CD8-positive, alpha-beta memory T cell (primary cell): ENCODE measurements at regions not wholly inside any gene's neighbourhood (a gene's known extent, or its start where the extent isn't known, plus 50 kb on each side); places are given as distances from the start of the nearest gene placed in this dataset.

Experiments
- CTCF ChIA-PET: fragments of 350-600 bp; sonication (Branson Sonifier 250); formaldehyde crosslinking; loops from one replicate; lab custom pipeline; 2021; ENCODE audit warnings: antibody characterized with exemption; lab: Charles Lee
- POLR2A ChIA-PET: fragments of 350-600 bp; sonication (Branson Sonifier 250); formaldehyde crosslinking; loops from one replicate; lab custom pipeline; 2021; ENCODE audit warnings: antibody characterized with exemption; lab: Charles Lee
- DNase-seq, 5 donors: peaks; one replicate each; pipeline versions ENCODE4 v3.0.0 to v3.0.0-alpha.2; 2020 to 2022; ENCODE audit warnings: mixed read lengths in 1 of 5
- H3K27ac ChIP-seq: one replicate; pipeline ENCODE4 v1.7.0; 2013; ENCODE audit warnings: low read depth, mild to moderate bottlenecking, low read length, moderate library complexity
- H3K27me3 ChIP-seq: 2 replicates; pipeline ENCODE4 v1.7.0; 2013; ENCODE audit warnings: low read length, mild to moderate bottlenecking; ENCODE audit not compliant: insufficient read depth, poor library complexity, severe bottlenecking
- H3K36me3 ChIP-seq: 2 replicates; pipeline ENCODE4 v1.7.0; 2013; ENCODE audit warnings: mild to moderate bottlenecking, low read length, moderate library complexity; ENCODE audit not compliant: insufficient read depth
- H3K4me1 ChIP-seq: 2 replicates; pipeline ENCODE4 v1.7.0; 2013; ENCODE audit warnings: mild to moderate bottlenecking, low read length, moderate library complexity; ENCODE audit not compliant: insufficient read depth
- H3K4me3 ChIP-seq: 2 replicates; pipeline ENCODE4 v1.7.0; 2013; ENCODE audit warnings: mild to moderate bottlenecking, low read length
- H3K9me3 ChIP-seq: 2 replicates; pipeline ENCODE4 v1.7.0; 2013; ENCODE audit warnings: mild to moderate bottlenecking, low read length
- H3K27ac Mint-ChIP-seq, 8 donors: one replicate each; pipeline ENCODE4 v1.8.0; 2020 to 2021; ENCODE audit warnings: mixed read lengths in 8 of 8, mild to moderate bottlenecking in 6 of 8, inconsistent platforms in 3 of 8, moderate library complexity in 3 of 8
- H3K27me3 Mint-ChIP-seq, 2 donors: one replicate each; pipeline ENCODE4 v1.8.0; 2020 to 2021; ENCODE audit warnings: mixed read lengths in 2 of 2, mild to moderate bottlenecking in 1 of 2, moderate library complexity in 1 of 2
- H3K36me3 Mint-ChIP-seq, 3 donors: one replicate each; pipeline ENCODE4 v1.8.0; 2020 to 2021; ENCODE audit warnings: mixed read lengths in 3 of 3, inconsistent platforms in 1 of 3, mild to moderate bottlenecking in 1 of 3
- H3K4me1 Mint-ChIP-seq, 3 donors: one replicate each; pipeline ENCODE4 v1.8.0; 2020 to 2021; ENCODE audit warnings: mixed read lengths in 3 of 3, inconsistent platforms in 1 of 3, mild to moderate bottlenecking in 1 of 3
- H3K4me3 Mint-ChIP-seq, 7 donors: one replicate each; pipeline ENCODE4 v1.8.0; 2020 to 2021; ENCODE audit warnings: mixed read lengths in 7 of 7, mild to moderate bottlenecking in 6 of 7, moderate library complexity in 4 of 7, inconsistent platforms in 2 of 7
- H3K9me3 Mint-ChIP-seq, 5 donors: one replicate each; pipeline ENCODE4 v1.8.0; 2020 to 2022; ENCODE audit warnings: mixed read lengths in 5 of 5, mild to moderate bottlenecking in 3 of 5, moderate library complexity in 2 of 5, inconsistent platforms in 1 of 5

- Histone ChIP-seq H3K9me3 (no peaks in the 10 kb centered on the region), H3K27me3 (no peaks in the 10 kb centered on the region), H3K4me3 (no peak overlapping the region), H3K4me1 (no peaks in the 10 kb centered on the region), H3K36me3 (no peaks in the 10 kb centered on the region), H3K27ac (no peak overlapping the region)
- Mint-ChIP-seq H3K9me3 (peaks cover 0 to 4% (median 0%) of the 10 kb centered on the region in 5 donors), H3K4me1 (no peaks in the 10 kb centered on the region), H3K36me3 (no peaks in the 10 kb centered on the region), H3K4me3 (no peak overlapping the region), H3K27ac (no peak overlapping the region), H3K27me3 (peaks cover 0 to 3% of the 10 kb centered on the region in 2 donors)
- no peak for DNase-seq
- POLR2A ChIA-PET = no interaction called here
- CTCF ChIA-PET = no interaction called here
Observed at GRCh38 chr3:159208050-159208449, 406.2 kb downstream of the MFSD1 start.

- ChIA-PET POLR2A (no interaction called here), CTCF (no interaction called here)
- H3K4me1 ChIP-seq = no peaks in the 10 kb centered on the region
- Mint-ChIP-seq H3K4me1 (no peaks in the 10 kb centered on the region), H3K27ac (no peak overlapping the region), H3K27me3 (no peaks in the 10 kb centered on the region), H3K36me3 (no peaks in the 10 kb centered on the region), H3K9me3 (no peaks in the 10 kb centered on the region), H3K4me3 (no peak overlapping the region)
- no peak for DNase-seq
- no peaks in the 10 kb centered on the region for H3K36me3 ChIP-seq
- no peak overlapping the region for H3K27ac ChIP-seq
- no peaks in the 10 kb centered on the region for H3K27me3 ChIP-seq
- H3K4me3 ChIP-seq = no peak overlapping the region
- no peaks in the 10 kb centered on the region for H3K9me3 ChIP-seq
Observed at GRCh38 chr3:159209459-159209858, 407.6 kb downstream of the MFSD1 start.

- H3K4me1 Mint-ChIP-seq = no peaks in the 10 kb centered on the region
- no peak for DNase-seq
- CTCF ChIA-PET = no interaction called here
Observed at GRCh38 chr3:159210336-159210735, 408.5 kb downstream of the MFSD1 start.

GRCh38 chr3:159216311-159216710 is 414.5 kb downstream of the MFSD1 start:
- ChIA-PET CTCF (no interaction called here), POLR2A (no interaction called here)
- Histone ChIP-seq H3K4me3 (no peak overlapping the region), H3K36me3 (no peaks in the 10 kb centered on the region), H3K27me3 (no peaks in the 10 kb centered on the region), H3K4me1 (no peaks in the 10 kb centered on the region), H3K27ac (no peak overlapping the region), H3K9me3 (no peaks in the 10 kb centered on the region)
- DNase-seq = no peak
- H3K4me1 Mint-ChIP-seq = no peaks in the 10 kb centered on the region
- peaks cover 0 to 7% (median 0%) of the 10 kb centered on the region in 5 donors for H3K9me3 Mint-ChIP-seq
- H3K27ac Mint-ChIP-seq = no peak overlapping the region
- H3K4me3 Mint-ChIP-seq = no peak overlapping the region
- peaks cover 3 to 6% of the 10 kb centered on the region in 2 donors for H3K27me3 Mint-ChIP-seq
- no peaks in the 10 kb centered on the region for H3K36me3 Mint-ChIP-seq

More at GRCh38 chr3:159210336-159210735, 408.5 kb downstream of the MFSD1 start:
- no peaks in the 10 kb centered on the region for H3K9me3 ChIP-seq
- no peaks in the 10 kb centered on the region for H3K36me3 ChIP-seq
- no peaks in the 10 kb centered on the region for H3K4me1 ChIP-seq
- Mint-ChIP-seq H3K9me3 (no peaks in the 10 kb centered on the region), H3K27me3 (no peaks in the 10 kb centered on the region), H3K36me3 (no peaks in the 10 kb centered on the region), H3K4me3 (no peak overlapping the region), H3K27ac (no peak overlapping the region)
- POLR2A ChIA-PET = no interaction called here
- H3K27me3 ChIP-seq = no peaks in the 10 kb centered on the region
- H3K4me3 ChIP-seq = no peak overlapping the region
- no peak overlapping the region for H3K27ac ChIP-seq

- H3K27me3 ChIP-seq = no peaks in the 10 kb centered on the region
- peak overlapping the region in 1 of 8 donors; percentile 67 for H3K27ac Mint-ChIP-seq
- H3K4me3 Mint-ChIP-seq = no peak overlapping the region
- ChIA-PET POLR2A (no interaction called here), CTCF (no interaction called here)
- no peaks in the 10 kb centered on the region for H3K36me3 ChIP-seq
- no peak overlapping the region for H3K27ac ChIP-seq
- H3K4me1 ChIP-seq = no peaks in the 10 kb centered on the region
- H3K4me3 ChIP-seq = no peak overlapping the region
- H3K27me3 Mint-ChIP-seq = peaks cover 3 to 6% of the 10 kb centered on the region in 2 donors
- H3K36me3 Mint-ChIP-seq = no peaks in the 10 kb centered on the region
- H3K9me3 Mint-ChIP-seq = peaks cover 0 to 7% (median 0%) of the 10 kb centered on the region in 5 donors
- H3K4me1 Mint-ChIP-seq = no peaks in the 10 kb centered on the region
- no peak for DNase-seq
- H3K9me3 ChIP-seq = no peaks in the 10 kb centered on the region
Observed at GRCh38 chr3:159219231-159219630, 417.4 kb downstream of the MFSD1 start.

- CTCF ChIA-PET = no interaction called here
Observed at GRCh38 chr3:159221335-159221734, 419.5 kb downstream of the MFSD1 start.

GRCh38 chr3:159229116-159229680 is 427.3 kb downstream of the MFSD1 start:
- peaks cover 0 to 1% of the 10 kb centered on the region in 2 donors for H3K27me3 Mint-ChIP-seq
- ChIA-PET CTCF (no interaction called here), POLR2A (no interaction called here)
- H3K4me3 ChIP-seq = no peak overlapping the region
- DNase-seq = no peak
- no peak overlapping the region for H3K27ac ChIP-seq
- H3K9me3 Mint-ChIP-seq = peaks cover 0 to 7% (median 0%) of the 10 kb centered on the region in 5 donors
- H3K27me3 ChIP-seq = no peaks in the 10 kb centered on the region
- H3K36me3 ChIP-seq = no peaks in the 10 kb centered on the region
- H3K36me3 Mint-ChIP-seq = no peaks in the 10 kb centered on the region
- H3K4me1 ChIP-seq = no peaks in the 10 kb centered on the region
- no peaks in the 10 kb centered on the region for H3K4me1 Mint-ChIP-seq
- no peaks in the 10 kb centered on the region for H3K9me3 ChIP-seq
- no peak overlapping the region for H3K27ac Mint-ChIP-seq
- no peak overlapping the region for H3K4me3 Mint-ChIP-seq

More at GRCh38 chr3:159221335-159221734, 419.5 kb downstream of the MFSD1 start:
- DNase-seq = no peak
- no peaks in the 10 kb centered on the region for H3K36me3 ChIP-seq
- no peaks in the 10 kb centered on the region for H3K9me3 ChIP-seq
- no peaks in the 10 kb centered on the region for H3K4me1 ChIP-seq
- no peak overlapping the region for H3K4me3 ChIP-seq
- peaks cover 3 to 6% of the 10 kb centered on the region in 2 donors for H3K27me3 Mint-ChIP-seq
- H3K27ac ChIP-seq = no peak overlapping the region
- no peak overlapping the region for H3K27ac Mint-ChIP-seq
- H3K4me1 Mint-ChIP-seq = no peaks in the 10 kb centered on the region
- no peaks in the 10 kb centered on the region for H3K36me3 Mint-ChIP-seq
- no peak overlapping the region for H3K4me3 Mint-ChIP-seq
- POLR2A ChIA-PET = no interaction called here
- H3K27me3 ChIP-seq = no peaks in the 10 kb centered on the region
- H3K9me3 Mint-ChIP-seq = peaks cover 0 to 7% (median 0%) of the 10 kb centered on the region in 5 donors

- Histone ChIP-seq H3K4me3 (no peak overlapping the region), H3K4me1 (no peaks in the 10 kb centered on the region), H3K36me3 (no peaks in the 10 kb centered on the region), H3K9me3 (no peaks in the 10 kb centered on the region), H3K27me3 (no peaks in the 10 kb centered on the region), H3K27ac (no peak overlapping the region)
- Mint-ChIP-seq H3K36me3 (no peaks in the 10 kb centered on the region), H3K9me3 (peaks cover 0 to 7% (median 0%) of the 10 kb centered on the region in 5 donors), H3K4me1 (no peaks in the 10 kb centered on the region), H3K27ac (no peak overlapping the region), H3K27me3 (peaks cover 0 to 1% of the 10 kb centered on the region in 2 donors), H3K4me3 (no peak overlapping the region)
- POLR2A ChIA-PET = no interaction called here
- CTCF ChIA-PET = no interaction called here
- no peak for DNase-seq
Observed at GRCh38 chr3:159232966-159233365, 431.1 kb downstream of the MFSD1 start.
